GM10248 (cell line): ENCODE measurements at regions not wholly inside any gene's neighbourhood (a gene's known extent, or its start where the extent isn't known, plus 50 kb on each side); places are given as distances from the start of the nearest gene placed in this dataset.

Experiments used
- CTCF ChIA-PET: fragments of 300-600 bp; sonication (Branson Sonifier 250); formaldehyde crosslinking; extraction: SDS; loops from one replicate; lab custom pipeline; 2021; ENCODE audit warnings: antibody characterized with exemption; lab: Yijun Ruan, JAX
- POLR2A ChIA-PET: fragments of 350-650 bp; sonication (Branson Sonifier 250); formaldehyde crosslinking; extraction: SDS; loops from one replicate; lab custom pipeline; 2020; ENCODE audit warnings: antibody characterized with exemption; lab: Yijun Ruan, JAX
- DNase-seq: peaks from one replicate; pipeline ENCODE4 v3.0.0; 2012; ENCODE audit errors: extremely low spot score
- TF ChIP-seq, protein P1 (sequence below): IDR thresholded peaks from 2 replicates; pipeline ENCODE4 v1.5.1; 2012; ENCODE audit warnings: mild to moderate bottlenecking, low read depth; ENCODE audit errors: extremely low read depth, missing control alignments, control extremely low read depth

DNA sequence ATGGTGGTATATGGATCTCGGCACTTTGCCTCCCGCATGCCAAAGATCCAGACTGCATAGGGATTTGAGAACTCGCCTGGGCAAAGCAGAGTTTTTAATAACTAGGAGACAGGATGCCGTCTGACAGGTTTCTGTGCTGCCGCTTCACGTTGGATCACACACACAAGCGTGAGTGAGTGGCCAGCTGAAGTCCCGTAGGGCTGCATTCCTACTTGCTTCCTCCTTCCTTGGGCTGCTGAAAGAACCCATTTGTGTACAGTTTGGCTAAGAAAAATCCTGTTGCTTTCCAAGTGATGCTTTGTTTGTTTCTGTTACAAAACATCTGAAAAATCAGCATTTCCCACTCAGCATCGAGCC, 604.3 kb upstream of the CFAP20DC start:
- TF ChIP-seq, protein P1, sequence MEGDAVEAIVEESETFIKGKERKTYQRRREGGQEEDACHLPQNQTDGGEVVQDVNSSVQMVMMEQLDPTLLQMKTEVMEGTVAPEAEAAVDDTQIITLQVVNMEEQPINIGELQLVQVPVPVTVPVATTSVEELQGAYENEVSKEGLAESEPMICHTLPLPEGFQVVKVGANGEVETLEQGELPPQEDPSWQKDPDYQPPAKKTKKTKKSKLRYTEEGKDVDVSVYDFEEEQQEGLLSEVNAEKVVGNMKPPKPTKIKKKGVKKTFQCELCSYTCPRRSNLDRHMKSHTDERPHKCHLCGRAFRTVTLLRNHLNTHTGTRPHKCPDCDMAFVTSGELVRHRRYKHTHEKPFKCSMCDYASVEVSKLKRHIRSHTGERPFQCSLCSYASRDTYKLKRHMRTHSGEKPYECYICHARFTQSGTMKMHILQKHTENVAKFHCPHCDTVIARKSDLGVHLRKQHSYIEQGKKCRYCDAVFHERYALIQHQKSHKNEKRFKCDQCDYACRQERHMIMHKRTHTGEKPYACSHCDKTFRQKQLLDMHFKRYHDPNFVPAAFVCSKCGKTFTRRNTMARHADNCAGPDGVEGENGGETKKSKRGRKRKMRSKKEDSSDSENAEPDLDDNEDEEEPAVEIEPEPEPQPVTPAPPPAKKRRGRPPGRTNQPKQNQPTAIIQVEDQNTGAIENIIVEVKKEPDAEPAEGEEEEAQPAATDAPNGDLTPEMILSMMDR = no peak
- ChIA-PET POLR2A (no interaction called here), CTCF (interaction anchor here (1.3 kb wide), 1 partner anchor 24 kb away, joined by 4 read pairs; no protein-coding TSS in a partner anchor)
- no peak for DNase-seq

DNA sequence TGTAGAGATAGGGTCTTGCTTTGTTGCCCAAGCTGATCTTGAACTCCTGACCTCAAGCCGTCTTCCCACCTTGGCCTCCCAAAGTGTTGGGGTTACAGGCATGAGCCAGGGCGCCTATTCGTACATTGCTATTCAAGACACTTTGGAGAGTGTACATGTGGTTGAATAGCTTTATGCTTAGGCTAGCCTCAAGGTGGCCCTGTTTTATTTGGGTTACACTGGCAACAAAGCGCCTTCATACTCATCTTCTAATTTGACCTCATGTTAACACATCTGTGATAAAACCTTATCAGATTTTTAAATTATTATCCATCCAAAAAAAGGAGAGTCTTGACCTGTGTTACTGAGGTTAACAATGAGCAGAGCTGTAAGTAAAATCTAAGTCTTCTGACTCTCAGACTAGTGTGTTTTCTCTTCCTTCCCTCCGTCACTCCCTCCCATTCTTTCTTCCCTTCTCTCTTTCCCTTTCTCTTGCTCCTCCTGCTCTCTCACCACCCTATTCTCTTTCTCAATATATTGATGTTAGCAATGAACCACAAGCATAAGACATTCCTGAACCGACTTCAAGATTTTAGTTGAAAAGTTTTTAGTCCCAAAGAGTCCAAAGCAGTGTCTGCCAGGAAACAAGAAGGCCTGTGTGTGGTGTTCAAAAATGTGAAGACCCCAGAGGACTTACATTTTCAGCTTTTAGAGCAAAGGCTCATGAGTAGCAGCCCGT, 603.7 kb upstream of the CFAP20DC start:
- CTCF ChIA-PET = interaction anchor here (1.3 kb wide), 1 partner anchor 24 kb away, joined by 4 read pairs; no protein-coding TSS in a partner anchor
- TF ChIP-seq, protein P1 = no peak
- POLR2A ChIA-PET = no interaction called here
- no peak for DNase-seq

DNA sequence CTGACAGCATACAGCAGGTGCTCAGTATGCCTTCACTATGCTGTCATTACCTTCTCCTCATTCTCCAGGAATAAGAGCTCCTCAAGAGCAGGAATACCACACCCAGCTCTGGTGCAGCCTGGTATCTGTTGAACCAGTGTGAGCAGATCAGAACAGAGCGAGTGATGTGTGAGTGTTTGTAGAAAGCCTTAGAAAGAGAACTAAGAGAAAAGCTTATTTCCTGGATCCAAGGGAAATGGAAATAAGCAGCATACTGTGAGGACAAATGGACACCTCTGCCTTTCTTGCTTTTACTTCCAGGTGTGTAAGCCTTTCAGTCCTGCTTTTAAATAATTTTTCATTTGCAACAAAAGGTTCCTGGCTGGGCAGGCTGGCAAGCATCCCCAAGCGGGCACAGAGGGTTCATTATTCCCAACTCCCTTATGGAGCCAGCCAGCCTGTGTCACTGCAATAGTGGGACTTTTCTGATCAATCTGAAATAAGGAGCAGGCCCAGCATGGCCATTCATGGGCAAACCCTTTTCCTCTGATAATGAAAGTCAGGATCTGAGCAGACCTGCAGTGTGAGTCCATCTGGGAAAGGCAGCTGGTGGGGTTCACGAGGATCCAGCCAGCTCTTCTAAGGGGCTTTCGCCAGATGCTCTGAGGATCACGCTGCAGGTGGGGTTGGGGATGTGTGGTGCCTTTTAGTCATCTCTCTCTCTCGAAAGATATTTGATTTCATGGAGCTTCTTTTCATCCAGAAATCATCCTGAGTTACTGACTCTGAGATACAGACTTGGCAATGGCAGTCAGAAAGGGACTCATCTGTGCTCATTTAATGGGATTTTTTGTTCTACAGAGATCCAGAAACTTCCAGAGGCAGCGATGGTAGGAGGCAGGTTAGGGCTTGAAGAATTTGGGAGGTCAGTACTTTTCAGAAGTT, 594.9 kb upstream of the CFAP20DC start:
- no peak for DNase-seq
- TF ChIP-seq, protein P1 = no peak
- POLR2A ChIA-PET = no interaction called here
- CTCF ChIA-PET = no interaction called here

DNA sequence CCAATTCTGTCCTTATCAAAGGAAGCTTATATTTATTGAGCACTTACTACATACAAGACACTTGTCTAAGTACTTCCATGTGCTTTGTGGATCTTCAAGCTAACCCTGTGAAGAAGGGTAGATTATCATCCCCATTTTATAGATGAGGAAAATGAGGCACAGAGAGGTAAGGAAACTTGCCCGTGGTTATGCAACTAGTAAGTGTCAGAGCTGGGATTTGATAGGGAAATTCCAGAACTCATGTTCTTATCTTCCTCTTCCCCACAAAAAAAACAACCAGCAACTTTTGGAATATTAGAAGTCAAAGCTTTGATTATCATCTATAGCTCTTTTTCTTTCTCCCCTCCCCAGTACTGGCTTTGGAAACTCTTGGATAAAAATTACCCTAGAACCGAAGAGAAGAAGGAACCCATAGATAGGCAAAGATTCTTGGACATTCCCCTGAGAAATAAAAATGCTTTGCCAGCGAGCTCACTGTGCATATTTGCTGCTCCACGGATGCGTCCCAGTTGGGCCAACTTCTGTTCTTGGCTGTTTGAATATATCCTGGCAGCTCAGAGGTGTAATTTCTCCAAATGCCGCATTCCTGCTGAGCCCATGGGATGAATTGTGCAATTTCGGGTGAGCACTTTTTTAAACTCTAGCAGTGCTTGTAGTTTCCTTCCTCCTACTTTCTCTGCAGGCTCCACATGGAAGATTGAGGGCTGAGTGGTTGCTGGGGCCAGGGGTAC, 591.5 kb upstream of the CFAP20DC start:
- CTCF ChIA-PET = interaction anchor here (1.1 to 1.6 kb wide), 2 partner anchors 10 to 66 kb away, joined by 3 to 4 read pairs; no protein-coding TSS in a partner anchor
- no peak for DNase-seq
- POLR2A ChIA-PET = no interaction called here
- TF ChIP-seq, protein P1 = no peak

DNA sequence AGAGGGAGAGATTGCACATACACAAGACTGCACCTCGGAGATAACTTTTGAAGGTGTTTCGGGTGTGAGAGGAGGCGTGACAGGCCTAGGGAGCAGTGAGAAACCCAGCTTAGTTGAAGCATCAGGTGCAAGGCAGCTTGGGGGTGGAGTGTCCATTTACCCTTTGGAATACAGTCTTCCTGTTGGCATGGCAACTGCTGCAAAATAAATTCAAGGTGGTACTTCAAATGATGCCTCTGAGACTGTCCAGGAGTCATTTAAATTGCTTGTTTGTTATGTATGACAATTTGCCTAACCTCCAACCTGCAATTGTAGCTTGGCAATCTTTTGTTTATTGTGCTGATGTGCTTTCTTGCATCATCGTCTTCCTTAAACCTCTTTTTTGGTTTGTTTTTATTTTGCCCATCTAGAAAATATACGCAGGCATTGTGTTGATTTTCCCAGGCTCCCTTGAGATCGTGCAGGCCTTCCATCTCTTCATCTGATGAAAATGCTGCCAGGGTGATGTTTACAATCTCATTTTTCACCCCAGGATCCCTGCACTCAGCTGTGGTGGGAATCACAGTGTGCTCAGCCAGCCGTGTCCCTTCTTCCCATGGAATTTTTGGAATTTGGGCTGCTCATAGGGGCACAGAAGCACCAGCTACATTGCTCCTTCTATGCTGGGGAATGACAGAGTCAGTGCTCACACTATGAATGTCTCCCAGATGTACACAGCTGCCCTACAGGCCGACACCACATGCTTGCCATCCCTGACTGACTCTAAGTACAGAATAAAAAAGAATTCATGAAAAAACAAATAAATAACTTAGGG, 583.1 kb upstream of the CFAP20DC start:
- CTCF ChIA-PET = no interaction called here
- TF ChIP-seq, protein P1 = no peak
- DNase-seq = no peak
- POLR2A ChIA-PET = no interaction called here
